Thoracic aorta (tissue), 2 donors: ENCODE measurements at regions not wholly inside any gene's neighbourhood (a gene's known extent, or its start where the extent isn't known, plus 50 kb on each side); places are given as distances from the start of the nearest gene placed in this dataset.
"Not testable (repeated sequence)": the region's sequence is repeated elsewhere in the genome, so short reads cannot be mapped to it uniquely, and the experiment has no call there.

Source experiments
- ATAC-seq: fragments of 150-250 bp; one replicate; pipeline ENCODE4 v1.8.0; 2017; ENCODE audit warnings: low read depth; ENCODE audit not compliant: insufficient number of reproducible peaks, low FRiP score
- DNase-seq: peaks from one replicate; pipeline ENCODE4 v3.0.0-alpha.2; 2020; ENCODE audit warnings: low spot score
- H3K27ac ChIP-seq, 2 donors: fragments of 200-600 bp; sonication (generic); 1 replicate in 1 of 2; 2 replicates in 1 of 2; pipeline ENCODE4 v1.5.1; 2016; ENCODE audit warnings: mild to moderate bottlenecking in 2 of 2, moderate library complexity in 2 of 2
- H3K27me3 ChIP-seq: fragments of 200-600 bp; sonication (generic); replicated peaks from 2 replicates; pipeline ENCODE4 v1.6.0; 2016; ENCODE audit warnings: mild to moderate bottlenecking; ENCODE audit not compliant: insufficient read depth
- H3K36me3 ChIP-seq: fragments of 200-600 bp; sonication (generic); one replicate; pipeline ENCODE4 v1.5.1; 2016
- H3K4me1 ChIP-seq, 2 donors: fragments of 200-600 bp; sonication (generic); 1 replicate in 1 of 2; 2 replicates in 1 of 2; pipeline versions ENCODE4 v1.5.1 to v1.6.0; 2016; ENCODE audit warnings: low read depth in 2 of 2, mild to moderate bottlenecking in 1 of 2; ENCODE audit not compliant: control insufficient read depth in 1 of 2
- H3K4me3 ChIP-seq: fragments of 200-600 bp; sonication (generic); 2 replicates; pipeline ENCODE4 v1.5.1; 2016; ENCODE audit warnings: mild to moderate bottlenecking
- H3K9me3 ChIP-seq: fragments of 200-600 bp; sonication (generic); 2 replicates; pipeline ENCODE4 v1.5.1; 2016
- CTCF ChIP-seq: fragments of 200-600 bp; sonication (generic); IDR thresholded peaks from one replicate; pipeline ENCODE4 v1.5.1; 2019; ENCODE audit warnings: antibody characterized with exemption

GRCh38 chr20:48489046-48489463 lies 338.7 kb downstream of the PREX1 start:
- Histone ChIP-seq H3K9me3 (no peaks in the 10 kb centered on the region), H3K36me3 (no peaks in the 10 kb centered on the region), H3K4me1 (no peaks in the 10 kb centered on the region), H3K4me3 (no peak overlapping the region), H3K27me3 (no peaks in the 10 kb centered on the region), H3K27ac (no peak overlapping the region)
- no peak for TF ChIP-seq CTCF
- no peak for DNase-seq
- no peak for ATAC-seq

- not testable (repeated sequence) for H3K4me3 ChIP-seq, DNase-seq, ATAC-seq, H3K27ac ChIP-seq, H3K27me3 ChIP-seq, H3K4me1 ChIP-seq, H3K36me3 ChIP-seq, H3K9me3 ChIP-seq
These were observed 339.3 kb downstream of the PREX1 start for GRCh38 chr20:48488334-48489034.

- Histone ChIP-seq H3K27me3 (no peaks in the 10 kb centered on the region), H3K4me3 (no peak overlapping the region), H3K36me3 (no peaks in the 10 kb centered on the region), H3K9me3 (no peaks in the 10 kb centered on the region), H3K27ac (no peak overlapping the region), H3K4me1 (no peaks in the 10 kb centered on the region)
- ATAC-seq (no peak), DNase-seq (no peak)
- no peak for TF ChIP-seq CTCF
These were observed 341.7 kb downstream of the PREX1 start for GRCh38 chr20:48486065-48486464.

- not testable (repeated sequence) for DNase-seq, H3K27ac ChIP-seq, H3K4me3 ChIP-seq, H3K27me3 ChIP-seq, ATAC-seq, H3K36me3 ChIP-seq, H3K9me3 ChIP-seq, H3K4me1 ChIP-seq
These were observed 342.6 kb downstream of the PREX1 start for GRCh38 chr20:48485153-48485552.

DNA sequence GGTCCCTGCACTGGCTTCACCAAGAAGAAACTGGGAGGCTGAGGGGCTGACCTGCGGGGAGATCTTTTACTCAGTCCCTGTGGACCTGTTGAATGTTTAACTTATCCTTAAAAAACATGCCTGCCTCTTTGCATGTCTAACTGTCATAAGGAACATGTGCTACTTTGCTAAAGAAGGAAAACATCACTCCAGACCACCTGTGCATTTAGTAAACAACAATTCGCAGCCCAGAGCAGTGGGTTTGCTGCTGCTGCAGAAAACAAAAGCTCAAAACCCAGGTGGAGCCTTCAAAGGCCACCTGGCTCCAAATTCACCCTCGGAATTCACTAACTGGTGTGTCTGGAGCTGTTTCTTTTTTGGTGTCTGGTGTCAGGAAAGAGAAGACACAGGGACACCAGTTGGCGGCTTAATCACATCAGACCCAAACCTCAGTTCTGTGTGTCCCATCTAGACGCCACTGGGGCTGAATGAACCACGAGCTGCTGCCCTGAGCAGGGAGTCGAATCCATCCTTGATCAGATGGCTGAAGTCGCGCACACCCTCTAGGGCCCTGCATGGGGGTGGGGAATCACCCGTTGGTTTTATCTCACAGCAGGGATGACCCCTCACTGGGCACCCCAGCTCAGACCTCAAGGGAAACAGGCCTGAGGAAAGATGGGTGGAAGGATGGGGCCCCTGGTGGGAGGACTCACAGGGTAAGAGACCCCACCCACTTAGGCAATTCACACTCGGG lies 344.3 kb downstream of the PREX1 start:
- ATAC-seq (no peak), DNase-seq (no peak)
- no peaks in the 10 kb centered on the region for H3K36me3 ChIP-seq
- H3K9me3 ChIP-seq: no peaks in the 10 kb centered on the region
- no peaks in the 10 kb centered on the region for H3K4me1 ChIP-seq
- no peak overlapping the region for H3K27ac ChIP-seq
- H3K4me3 ChIP-seq: no peak overlapping the region
- no peaks in the 10 kb centered on the region for H3K27me3 ChIP-seq
- no peak for TF ChIP-seq CTCF

- TF ChIP-seq CTCF: no peak
- Histone ChIP-seq H3K27me3 (no peaks in the 10 kb centered on the region), H3K36me3 (no peaks in the 10 kb centered on the region), H3K4me3 (no peak overlapping the region), H3K27ac (no peak overlapping the region), H3K4me1 (no peaks in the 10 kb centered on the region), H3K9me3 (no peaks in the 10 kb centered on the region)
- ATAC-seq (no peak), DNase-seq (no peak)
These were observed 345.0 kb downstream of the PREX1 start for GRCh38 chr20:48482790-48483189.
